GM21723 (cell line): ENCODE measurements at regions not wholly inside any gene's neighbourhood (a gene's known extent, or its start where the extent isn't known, plus 50 kb on each side); places are given as distances from the start of the nearest gene placed in this dataset.

ENCODE experiments used
- ATAC-seq: cut with Tn5 transposase; IDR thresholded peaks from one replicate; pipeline ENCODE4 v1.9.1; 2021; ENCODE audit warnings: mild to moderate bottlenecking, moderate library complexity; ENCODE audit not compliant: unreplicated experiment

DNA sequence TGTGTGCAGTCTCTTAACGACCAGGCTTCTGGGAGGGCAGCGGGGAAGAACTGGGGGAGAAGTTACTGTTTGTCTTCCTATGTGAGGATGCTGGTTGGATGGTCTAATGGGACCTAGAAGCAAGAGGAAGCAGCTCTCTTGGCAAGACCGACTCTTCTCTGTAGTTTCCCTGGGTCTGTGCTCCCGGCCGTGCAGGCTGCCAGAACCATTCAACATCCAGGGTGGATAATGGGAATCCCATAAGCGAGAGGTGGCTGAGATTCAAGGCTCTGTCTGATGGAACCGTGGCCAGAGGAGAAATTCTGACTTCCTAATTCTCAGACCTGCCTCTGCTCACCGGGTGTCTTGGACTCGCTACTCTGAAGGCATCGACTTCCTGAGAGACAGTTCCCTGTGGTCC lies 561.0 kb upstream of the TBX3 start:
- no peak for ATAC-seq

DNA sequence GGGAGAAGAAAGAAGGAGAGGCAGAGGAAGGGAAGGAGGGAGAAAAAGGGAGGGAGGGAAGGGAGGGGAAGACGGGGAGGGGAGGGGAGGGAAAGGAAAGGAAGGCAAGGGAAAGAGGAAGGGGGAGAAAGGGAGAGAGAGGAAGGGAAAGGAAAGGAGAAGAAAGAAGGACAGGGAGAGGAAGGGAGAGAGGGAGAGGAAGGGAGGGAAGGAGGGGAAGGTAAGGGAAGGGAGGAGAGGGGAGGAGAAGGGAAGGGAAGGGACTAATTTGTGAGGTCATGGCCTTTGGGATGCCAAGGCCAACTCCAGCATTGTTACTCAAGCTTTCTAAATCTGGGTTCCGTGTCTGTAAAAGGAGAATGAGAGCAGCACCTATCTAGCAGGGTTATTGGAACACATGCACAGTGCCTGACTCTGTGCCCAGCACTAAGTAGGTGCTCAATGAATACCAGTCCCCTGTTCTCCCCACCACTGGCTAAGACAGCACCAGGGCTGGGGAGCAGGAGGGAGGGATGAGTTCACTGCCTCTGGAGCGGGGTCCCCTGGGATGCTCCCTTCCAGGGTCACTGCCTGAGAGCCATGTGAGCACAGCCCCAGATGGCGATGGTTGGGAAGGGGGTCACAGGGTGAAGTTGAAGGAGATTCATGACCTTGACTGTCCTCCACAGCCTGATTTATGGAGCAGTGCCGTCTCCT lies 560.1 kb upstream of the TBX3 start:
- ATAC-seq, result no peak

DNA sequence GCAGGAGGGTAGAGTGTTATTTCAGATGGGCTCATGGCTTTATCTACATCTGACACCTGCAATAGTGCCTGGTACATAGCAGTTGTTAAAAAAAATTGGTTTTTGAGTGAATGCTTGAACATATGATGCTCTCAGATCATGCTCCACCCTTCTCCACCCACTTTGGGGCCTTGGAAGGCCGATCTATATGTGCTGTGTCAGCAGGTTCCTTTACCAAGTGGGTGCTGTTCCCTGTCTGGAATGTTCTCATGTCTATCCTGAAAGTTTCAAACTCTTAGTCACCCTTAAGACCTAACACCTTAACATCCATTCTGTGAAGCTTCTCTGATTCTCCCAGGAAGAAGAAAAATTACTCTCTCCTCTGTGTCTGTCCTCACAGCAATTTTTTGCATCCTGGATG lies 556.3 kb upstream of the TBX3 start:
- ATAC-seq, result no peak

GRCh38 chr12:115235880-115236279 lies 551.9 kb upstream of the TBX3 start:
- ATAC-seq, result no peak

DNA sequence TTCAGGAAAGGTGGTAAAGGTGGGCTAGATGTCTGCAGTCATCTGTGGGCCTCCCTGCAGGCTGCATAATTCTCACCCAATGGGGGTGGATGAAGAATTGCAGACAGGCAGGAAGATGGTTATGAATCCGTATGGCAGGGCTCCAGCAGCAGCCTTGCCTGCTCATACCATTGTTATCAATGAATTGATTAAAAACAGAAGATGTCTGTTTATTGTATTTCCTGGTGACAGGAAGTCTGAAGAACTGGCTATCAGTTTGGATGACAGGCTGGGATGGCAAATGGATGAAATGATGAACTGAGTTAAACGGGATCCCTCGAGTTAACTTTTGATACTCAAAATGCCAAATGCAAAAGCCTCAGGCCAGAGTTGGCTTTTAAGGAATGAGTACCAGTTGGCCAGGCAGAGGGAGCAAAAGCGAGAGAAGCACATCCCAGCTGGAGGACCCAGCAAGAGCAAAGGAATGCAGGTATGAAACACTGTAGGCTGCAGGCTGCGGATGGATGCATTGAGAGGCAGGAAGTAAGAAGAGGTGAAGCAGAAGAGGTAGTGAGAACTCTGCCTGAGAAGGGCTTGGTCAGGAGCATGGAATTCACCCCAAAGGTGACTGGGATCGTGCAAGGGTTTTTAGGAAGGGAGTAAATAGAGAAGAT lies 550.0 kb upstream of the TBX3 start:
- ATAC-seq, result no peak

DNA sequence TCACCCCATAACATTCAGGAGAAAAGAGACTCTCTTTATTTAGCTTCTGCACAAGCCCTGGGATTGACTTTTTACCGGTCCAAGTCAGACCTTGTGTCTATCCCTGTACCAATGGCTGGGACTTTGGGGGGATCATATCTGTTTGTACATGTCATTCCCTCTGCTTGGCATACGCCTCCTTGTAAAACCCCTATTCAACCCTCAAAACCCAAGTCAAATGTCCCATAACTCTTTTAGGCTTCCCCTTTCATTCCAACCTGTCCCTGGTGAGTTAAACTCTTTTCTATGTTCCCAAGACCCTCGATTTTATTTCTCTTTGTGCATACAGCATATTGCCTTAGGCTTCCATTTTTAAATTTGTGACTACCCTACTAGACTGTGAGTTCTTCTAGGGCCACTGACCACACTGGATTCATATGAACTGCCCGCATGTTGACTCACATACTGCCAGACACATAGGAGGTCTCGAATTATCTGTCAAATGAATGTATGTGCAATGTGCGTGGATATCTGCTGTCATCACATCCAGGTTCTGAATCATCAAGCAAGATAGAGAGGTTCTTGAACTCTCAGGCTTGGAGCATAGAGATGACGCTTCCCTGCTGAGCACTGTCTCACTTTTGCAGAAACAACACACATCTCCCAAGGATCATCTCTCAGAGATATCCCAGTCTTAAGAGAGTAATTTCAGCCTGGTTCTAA lies 548.6 kb upstream of the TBX3 start:
- ATAC-seq, result no peak

DNA sequence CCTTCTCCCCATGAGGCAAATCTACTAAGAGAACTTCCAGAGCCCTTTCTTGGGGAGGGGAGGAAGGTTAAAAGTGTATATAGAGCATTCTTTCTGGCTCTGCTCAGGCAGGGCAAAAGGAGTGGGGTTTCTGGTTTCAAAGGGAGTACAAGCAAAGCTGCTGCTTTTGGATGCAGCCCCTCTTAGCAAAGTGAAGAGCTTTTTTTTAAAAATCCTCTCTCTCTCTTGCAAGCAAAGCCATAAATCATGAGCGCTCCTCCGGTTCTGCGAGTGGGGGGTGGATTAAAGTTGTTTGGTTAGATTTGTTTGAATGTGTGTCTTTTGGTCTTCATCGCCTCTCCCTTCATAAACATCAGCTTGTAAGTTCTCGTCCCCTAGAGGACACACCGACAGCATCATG lies 546.6 kb upstream of the TBX3 start:
- ATAC-seq, result no peak

DNA sequence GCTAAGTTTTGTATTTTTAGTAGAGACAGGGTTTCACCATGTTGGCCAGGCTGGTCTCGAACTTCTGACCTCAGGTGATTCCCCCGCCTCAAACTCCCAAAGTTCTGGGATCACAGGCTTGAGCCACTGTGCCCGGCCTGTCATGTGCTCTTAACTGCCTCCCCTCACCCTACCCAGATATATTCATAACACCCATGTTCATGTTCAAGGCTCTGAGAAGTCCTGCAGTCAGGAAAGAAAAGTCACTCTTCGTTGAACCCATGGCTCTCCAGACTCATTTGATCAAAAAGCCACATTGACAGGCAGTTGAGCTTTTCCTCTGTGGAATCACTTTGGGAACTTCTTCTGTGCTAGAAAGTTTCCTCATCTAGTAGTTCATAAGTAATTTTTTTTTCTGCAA lies 545.5 kb upstream of the TBX3 start:
- ATAC-seq, result no peak

GRCh38 chr12:115228434-115228833 lies 544.5 kb upstream of the TBX3 start:
- ATAC-seq, result no peak

- ATAC-seq, result no peak
Observed at GRCh38 chr12:115227137-115227615, 543.2 kb upstream of the TBX3 start.

DNA sequence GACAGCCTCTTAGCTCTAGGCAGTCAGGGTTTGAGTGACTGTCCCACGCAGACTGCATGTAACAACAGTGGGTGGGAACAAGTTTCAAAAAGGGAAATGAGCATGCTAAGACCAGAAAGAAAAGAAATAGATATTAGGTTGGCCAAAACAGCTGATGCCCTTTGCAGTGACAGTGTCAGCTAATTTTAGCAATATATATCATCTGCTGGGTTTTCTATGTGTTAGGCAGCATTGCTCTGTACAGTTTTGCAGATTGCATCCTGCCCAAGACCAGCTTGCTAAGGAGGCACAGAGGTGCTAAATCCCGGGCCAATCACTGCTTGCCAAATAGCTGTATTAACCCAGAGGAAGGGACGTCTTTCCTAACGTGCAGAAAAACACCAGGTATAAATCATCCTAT lies 541.9 kb upstream of the TBX3 start:
- ATAC-seq, result no peak

GRCh38 chr12:115223991-115224390 lies 540.0 kb upstream of the TBX3 start:
- ATAC-seq, result no peak

DNA sequence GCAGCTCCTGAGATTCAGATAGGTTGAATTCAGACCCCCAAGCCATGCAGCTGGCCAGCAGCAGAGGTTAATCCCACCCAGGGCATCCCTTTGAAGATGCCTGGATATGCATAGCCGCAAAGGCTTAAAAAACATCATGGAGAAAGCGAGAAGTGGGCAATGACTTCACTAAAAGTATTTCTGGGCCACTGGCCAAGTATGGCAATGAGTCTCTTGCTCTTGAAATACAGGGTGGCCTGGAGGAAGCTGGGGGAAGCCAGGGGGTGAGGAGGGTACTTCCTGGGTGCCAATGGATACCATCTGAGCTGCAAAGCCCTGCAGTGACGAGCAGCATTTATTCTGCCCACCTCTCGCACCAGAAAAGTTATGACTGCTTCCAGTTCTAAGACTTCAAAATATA lies 539.3 kb upstream of the TBX3 start:
- ATAC-seq, result no peak

DNA sequence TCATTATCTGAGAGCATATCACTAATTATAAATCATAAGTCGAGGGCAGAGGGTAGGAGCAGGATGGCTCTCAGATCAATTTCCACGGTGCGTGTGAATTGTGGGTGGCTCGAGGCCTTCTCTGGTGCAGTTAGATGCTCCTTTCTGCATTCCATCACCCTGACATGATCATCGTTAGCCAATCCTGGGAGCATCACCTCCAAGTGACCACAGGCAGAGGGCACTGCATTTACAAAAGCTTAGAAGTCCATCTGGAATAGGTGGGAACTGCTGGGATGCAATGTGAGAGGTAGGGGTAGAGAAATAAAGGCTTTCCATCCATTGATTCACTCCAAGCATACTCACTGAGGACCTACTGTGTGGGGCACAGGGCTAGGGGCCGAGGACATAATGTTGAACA lies 538.2 kb upstream of the TBX3 start:
- no peak for ATAC-seq

DNA sequence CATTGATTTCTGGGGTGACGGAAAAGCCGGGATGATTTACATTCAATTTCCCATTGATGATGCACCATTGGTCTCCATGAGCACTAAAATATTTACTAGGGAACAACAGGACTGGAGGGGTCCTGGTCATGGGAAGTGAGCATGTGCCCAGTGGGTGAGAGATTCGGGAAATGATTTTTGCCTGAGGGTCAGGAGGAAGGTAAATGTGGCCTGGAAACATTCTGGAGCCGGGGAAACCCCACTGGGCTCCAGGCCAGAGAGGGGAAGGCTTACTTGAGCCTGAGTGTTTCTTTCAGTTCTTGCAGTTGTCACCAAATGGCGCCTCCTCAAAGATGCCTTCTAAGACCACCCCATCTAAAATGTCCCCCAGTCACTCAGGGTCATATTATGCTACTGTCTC lies 532.3 kb upstream of the TBX3 start:
- no peak for ATAC-seq

DNA sequence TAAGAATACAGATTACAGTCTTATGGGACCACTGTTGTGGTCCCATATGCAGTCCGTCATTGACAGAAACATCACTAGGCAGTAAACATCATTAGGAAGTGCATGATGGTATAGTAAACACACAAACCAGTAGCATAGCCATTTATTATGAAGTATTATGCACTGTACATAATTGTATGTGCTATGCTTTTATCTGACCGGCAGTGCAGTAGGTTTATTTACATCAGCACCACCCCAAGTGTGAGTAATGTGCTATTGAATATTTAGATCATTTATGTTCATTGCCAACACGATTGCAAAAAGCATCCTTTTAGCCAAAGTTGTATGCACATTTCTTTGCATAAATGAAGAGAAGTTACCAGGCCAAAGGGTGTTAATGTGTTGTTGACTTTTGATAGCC lies 531.6 kb upstream of the TBX3 start:
- no peak for ATAC-seq

- no peak for ATAC-seq
Observed at GRCh38 chr12:115213538-115214016, 529.6 kb upstream of the TBX3 start.

DNA sequence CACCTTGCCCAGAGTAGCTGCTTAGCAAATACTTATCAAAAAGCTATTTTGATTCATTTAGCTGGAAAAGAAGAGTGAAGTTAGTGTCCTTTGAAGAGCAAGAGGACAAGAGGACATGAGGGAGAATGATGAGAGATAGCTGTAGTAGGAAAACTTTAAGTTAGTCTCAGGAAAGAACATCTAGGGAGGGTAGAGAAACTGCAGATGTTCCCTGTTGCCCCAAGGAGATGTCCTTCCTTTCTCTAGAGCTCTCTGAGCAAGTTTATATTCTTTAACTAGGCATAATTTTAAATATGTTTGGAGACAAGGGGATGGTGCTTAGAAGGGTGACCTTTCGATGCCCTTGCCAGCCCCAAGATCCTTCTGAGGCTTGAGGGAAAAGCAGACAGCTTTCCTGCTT lies 529.1 kb upstream of the TBX3 start:
- no peak for ATAC-seq

- no peak for ATAC-seq
Observed at GRCh38 chr12:115212356-115212755, 528.4 kb upstream of the TBX3 start.

DNA sequence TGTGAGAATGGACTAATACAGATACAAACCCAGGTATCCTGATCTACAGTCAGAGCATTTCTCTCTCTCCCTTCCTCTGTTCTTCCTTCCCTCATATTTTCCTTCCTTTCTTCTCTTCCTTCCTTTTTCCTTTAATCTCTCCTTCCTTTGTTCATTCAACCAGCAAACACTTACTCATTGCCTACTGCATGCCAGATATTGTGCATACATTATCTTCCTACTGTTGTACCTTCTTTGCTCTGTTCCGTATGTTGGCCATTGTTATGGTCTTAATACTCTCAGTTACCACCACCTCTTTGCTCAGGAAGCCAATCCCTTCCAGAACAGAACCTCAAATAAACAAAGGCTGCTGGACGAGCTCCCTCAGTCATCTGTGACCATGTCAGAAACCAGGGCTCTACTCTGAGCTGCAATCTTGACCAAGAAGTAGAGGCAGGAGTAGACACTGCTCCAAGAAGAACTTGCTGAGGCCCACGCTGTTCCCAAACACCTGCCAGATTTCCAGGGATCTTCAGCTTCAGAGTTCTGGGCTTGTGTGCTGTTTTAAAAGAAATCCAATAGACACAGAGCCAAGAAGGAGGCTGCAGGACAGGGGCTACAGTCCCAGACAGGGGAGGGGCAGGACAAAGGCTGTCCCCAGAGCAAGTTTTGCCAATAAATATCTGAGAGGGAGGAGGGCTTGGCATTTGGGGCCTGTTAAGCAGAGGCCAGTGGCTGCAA lies 526.7 kb upstream of the TBX3 start:
- no peak for ATAC-seq

GRCh38 chr12:115209230-115209629 lies 525.3 kb upstream of the TBX3 start:
- ATAC-seq, result no peak
